ENCODE measurements at regions not wholly inside any gene's neighbourhood (a gene's known extent, or its start where the extent isn't known, plus 50 kb on each side); places are given as distances from the start of the nearest gene placed in this dataset.

- H2BK5ac ChIP-seq (ENCODE audit: low read depth, low read length, poor library complexity, severe bottlenecking): no peak overlapping the region
- no peak overlapping the region for H2AFZ ChIP-seq (replicated peaks; ENCODE audit: low read length, poor library complexity)
- no peak overlapping the region for H3K4me3 ChIP-seq (ENCODE audit: insufficient read depth, low read depth, low read length)
- dilution Hi-C loops (cut with HindIII; ENCODE audit: low sequenced_read_pairs, unreplicated experiment): no loop called here
- no peak overlapping the region for H3K9ac ChIP-seq (ENCODE audit: low read depth, low read length)
- no peaks in the 10 kb centered on the region for H3K27me3 ChIP-seq (ENCODE audit: control insufficient read depth, insufficient read depth, low read length)
- ChIA-PET CTCF (interaction anchor here (0.5 to 0.8 kb wide), 2 partner anchors 204 to 1079 kb away, joined by 3 to 5 read pairs; no protein-coding TSS in a partner anchor), POLR2A (ENCODE audit: unreplicated experiment) (interaction anchor here (0.6 kb wide), 1 partner anchor 14 kb away, joined by 5 read pairs; no protein-coding TSS in a partner anchor)
- no peaks in the 10 kb centered on the region for H3K9me1 ChIP-seq (ENCODE audit: insufficient read depth, low read length)
- no peaks in the 10 kb centered on the region for H4K20me1 ChIP-seq (ENCODE audit: insufficient read depth, low read length)
- H4K91ac ChIP-seq (ENCODE audit: insufficient read depth, low read depth, low read length): no peak overlapping the region
- no peaks in the 10 kb centered on the region for H3K9me3 ChIP-seq (ENCODE audit: control insufficient read depth, insufficient read depth, low read length)
- H3K36me3 ChIP-seq (ENCODE audit: control insufficient read depth, insufficient read depth, low read length): no peaks in the 10 kb centered on the region
- WGBS, 2 experiments (ENCODE audit: extremely low coverage in 2 of 2, insufficient read length in 1 of 2): 87% methylated on average over 9 of the region's 16 CpGs; no CpG with 5 or more reads in 1 of the 2 experiments
- no peak overlapping the region for H2BK120ac ChIP-seq (ENCODE audit: low read depth, low read length)
- TF ChIP-seq SMC3 (IDR thresholded peaks at IDR 0.05; ENCODE audit: low read depth, low read length) (no peak), FOS (IDR thresholded peaks at IDR 0.05; ENCODE audit: low read depth, low read length) (no peak), MXI1 (IDR thresholded peaks at IDR 0.05; ENCODE audit: borderline replicate concordance, low read depth, low read length) (no peak)
- H3K4me2 ChIP-seq (ENCODE audit: low read depth, low read length): no peak overlapping the region
- DNase-seq: no peak
- H3K56ac ChIP-seq (ENCODE audit: extremely low read depth, insufficient read depth, low read length): no peak overlapping the region
- H2BK15ac ChIP-seq (ENCODE audit: low read depth, low read length): no peak overlapping the region
- H3K79me1 ChIP-seq (ENCODE audit: low read depth in 1 of 2, low read length in 2 of 2): no peaks in the 10 kb centered on the region
- intact Hi-C loops (cut with micrococcal nuclease): no loop called here
- H2BK20ac ChIP-seq (ENCODE audit: low read depth, low read length): no peak overlapping the region
- in situ Hi-C loops (cut with MboI; ENCODE audit: low sequenced_read_pairs): no loop called here
- H2AK5ac ChIP-seq (ENCODE audit: low read depth, low read length): no peak overlapping the region
- H3K23ac ChIP-seq (ENCODE audit: low read depth, low read length): no peak overlapping the region
- no peak overlapping the region for H2AK9ac ChIP-seq (replicated peaks; ENCODE audit: low read depth, low read length, poor library complexity)
- H3K14ac ChIP-seq (replicated peaks; ENCODE audit: low read depth, low read length): no peak overlapping the region
- H4K8ac ChIP-seq (ENCODE audit: low read depth in 2 of 2, low read length in 2 of 2): no peak overlapping the region
- H3K4ac ChIP-seq (ENCODE audit: low read depth, low read length): no peak overlapping the region
- no TSS peak for BruUV-seq (replicated peaks)
- no peak overlapping the region for H3K18ac ChIP-seq (ENCODE audit: low read depth, low read length)
- H3K27ac ChIP-seq (ENCODE audit: insufficient read depth, low read length): no peak overlapping the region
- no peak overlapping the region for H4K5ac ChIP-seq (ENCODE audit: low read depth, low read length)
- ATAC-seq (ENCODE audit: low read depth): no peak
- no peaks in the 10 kb centered on the region for H3K4me1 ChIP-seq (ENCODE audit: control insufficient read depth, insufficient read depth, low read length)
These were observed 107.2 kb upstream of the ZNF236 start for GRCh38 chr18:76715012-76715610.

All from IMR-90 (cell line).